ENCODE measurements at regions not wholly inside any gene's neighbourhood (a gene's known extent, or its start where the extent isn't known, plus 50 kb on each side); places are given as distances from the start of the nearest gene placed in this dataset.
A peak's percentile ranks its signal among the peaks of the same experiment; 100 is the strongest.

GRCh38 chr4:18859468-18859867 is 837.9 kb upstream of the LCORL start:
- DNase-seq (ENCODE audit: low read depth) = no peak

GRCh38 chr4:18858229-18858922 is 836.8 kb upstream of the LCORL start:
- no peak for DNase-seq (ENCODE audit: low read depth)

GRCh38 chr4:18850867-18851266 is 829.3 kb upstream of the LCORL start:
- DNase-seq (ENCODE audit: low read depth) = no peak

- DNase-seq (ENCODE audit: low read depth) = no peak
These were observed 825.8 kb upstream of the LCORL start for GRCh38 chr4:18847249-18847890.

GRCh38 chr4:18846313-18846712 is 824.8 kb upstream of the LCORL start:
- DNase-seq (ENCODE audit: low read depth) = no peak

DNA sequence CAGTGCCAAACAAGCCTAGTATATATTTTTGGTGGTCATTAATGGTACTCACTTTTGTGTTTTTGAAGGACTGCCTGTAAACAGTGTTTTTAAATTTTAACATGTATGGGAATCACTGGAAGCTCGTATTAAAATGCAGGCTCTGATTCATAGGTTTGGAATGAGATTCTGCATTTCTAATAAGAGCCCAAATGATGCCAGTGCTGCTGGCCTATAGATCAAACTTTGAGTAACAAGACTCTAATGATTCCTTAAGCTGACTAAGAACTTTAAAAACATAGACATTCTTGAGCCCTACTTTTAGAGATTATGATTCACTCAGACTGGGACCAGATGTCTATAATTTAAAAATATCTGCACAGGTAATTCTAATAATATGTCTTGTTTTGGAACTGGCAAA is 823.2 kb upstream of the LCORL start:
- peak; percentile 25 for DNase-seq (ENCODE audit: low read depth)

GRCh38 chr4:18842431-18842830 is 820.9 kb upstream of the LCORL start:
- no peak for DNase-seq (ENCODE audit: low read depth)

- DNase-seq (ENCODE audit: low read depth) = peak; percentile 10
These were observed 818.9 kb upstream of the LCORL start for GRCh38 chr4:18840481-18840880.

DNA sequence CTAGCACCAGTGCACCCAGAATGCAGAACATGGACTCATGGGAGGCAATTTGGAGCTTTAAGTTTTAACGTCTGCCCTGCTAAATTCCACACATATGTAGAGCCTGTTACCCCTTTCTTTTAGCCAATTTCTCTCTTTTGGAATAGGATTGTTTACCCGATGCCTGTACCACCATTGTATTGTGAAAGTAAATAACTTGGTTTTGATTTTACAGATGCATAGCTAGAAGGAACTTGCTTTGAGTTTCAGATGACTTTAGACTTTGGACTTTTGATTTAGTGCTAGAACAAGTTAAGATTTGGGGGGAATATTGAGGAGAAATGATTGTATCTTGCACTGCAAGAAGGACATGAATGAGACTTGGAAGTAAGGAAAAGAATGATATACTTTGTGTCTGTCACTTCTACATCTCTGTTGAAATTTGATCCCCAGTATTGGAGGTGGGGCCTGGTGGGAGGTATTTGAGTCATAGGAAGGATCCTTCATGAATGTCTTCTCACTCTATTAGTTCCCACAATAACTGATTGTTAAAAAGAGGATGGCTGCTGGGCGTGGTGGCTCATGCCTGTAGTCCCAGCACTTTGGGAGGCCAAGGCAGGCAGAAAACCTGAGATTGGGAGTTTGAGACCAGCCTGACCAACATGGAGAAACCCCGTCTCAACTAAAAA is 794.8 kb upstream of the LCORL start:
- DNase-seq (ENCODE audit: low read depth) = no peak

DNA sequence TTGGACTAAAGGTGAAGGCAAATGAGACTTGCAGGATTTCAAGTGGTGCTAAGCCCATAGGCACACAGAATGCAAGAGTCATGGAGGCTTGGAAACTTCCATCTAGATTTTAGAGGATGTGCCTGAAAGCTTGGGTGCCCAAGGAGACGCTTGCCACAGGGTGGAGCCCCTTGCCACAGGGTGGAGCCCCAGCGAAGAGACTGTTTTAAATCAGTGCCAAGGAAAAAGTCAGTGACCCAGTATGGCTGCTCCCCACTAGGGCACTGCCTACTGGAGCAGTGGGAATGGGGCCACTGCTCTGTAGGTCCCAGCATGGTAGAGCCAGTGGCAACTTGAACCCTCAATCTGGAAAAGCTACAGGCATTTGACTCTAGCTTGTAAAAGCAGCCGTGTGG is 794.2 kb upstream of the LCORL start:
- DNase-seq (ENCODE audit: low read depth) = no peak

DNA sequence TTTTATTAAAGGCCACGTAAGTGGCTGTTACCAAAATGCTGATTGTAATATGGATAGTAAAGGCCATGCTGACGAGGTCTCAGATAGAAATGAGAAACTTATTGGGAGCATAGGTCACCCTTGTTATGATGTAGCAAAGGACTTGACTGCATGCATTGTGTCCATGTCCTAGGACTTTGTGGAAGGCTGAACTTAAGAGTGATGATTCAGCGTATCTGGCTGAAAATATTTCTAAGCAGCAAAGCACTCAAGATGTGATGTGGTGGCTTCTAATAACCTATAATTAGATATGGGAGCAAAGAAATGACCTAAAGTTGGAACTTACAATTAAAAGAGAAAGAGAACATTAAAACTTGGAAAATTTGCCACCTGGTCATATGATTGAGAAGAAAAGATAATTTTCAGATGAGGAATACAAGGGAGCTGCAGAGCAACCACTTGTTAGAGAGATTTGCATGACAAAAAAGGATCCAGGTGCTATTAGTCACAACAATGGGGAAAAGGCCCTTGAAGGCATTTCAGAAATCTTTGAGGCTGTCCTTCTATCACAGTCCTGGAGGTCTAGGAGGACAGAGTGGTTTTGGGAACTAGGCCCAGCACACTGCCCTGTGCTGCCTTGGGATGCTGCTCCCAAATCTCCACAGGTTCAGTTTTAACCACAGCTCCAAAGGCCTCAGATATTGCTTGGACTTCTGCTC is 793.7 kb upstream of the LCORL start:
- DNase-seq (ENCODE audit: low read depth) = no peak

DNA sequence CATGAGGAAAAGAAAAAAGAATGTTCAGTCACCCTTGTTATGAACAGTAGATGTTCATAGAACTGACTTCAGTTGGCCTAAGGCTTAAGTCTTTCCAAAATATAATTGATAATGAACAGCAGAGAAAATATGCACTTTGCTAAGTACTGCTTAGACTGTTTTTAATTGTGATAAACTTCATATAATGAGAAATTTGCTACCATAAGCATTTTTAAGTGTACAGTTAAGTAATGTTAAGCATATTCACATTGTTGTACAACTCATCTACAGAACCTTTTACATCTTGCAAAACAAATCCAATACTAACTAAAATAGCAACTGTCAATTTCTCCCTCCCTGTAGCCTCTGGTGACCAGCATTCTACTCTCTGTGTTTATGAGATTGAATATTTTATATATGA is 792.2 kb upstream of the LCORL start:
- no peak for DNase-seq (ENCODE audit: low read depth)

GRCh38 chr4:18813055-18813454 is 791.5 kb upstream of the LCORL start:
- DNase-seq (ENCODE audit: low read depth) = no peak

GRCh38 chr4:18803781-18804180 is 782.2 kb upstream of the LCORL start:
- DNase-seq (ENCODE audit: low read depth) = no peak

DNA sequence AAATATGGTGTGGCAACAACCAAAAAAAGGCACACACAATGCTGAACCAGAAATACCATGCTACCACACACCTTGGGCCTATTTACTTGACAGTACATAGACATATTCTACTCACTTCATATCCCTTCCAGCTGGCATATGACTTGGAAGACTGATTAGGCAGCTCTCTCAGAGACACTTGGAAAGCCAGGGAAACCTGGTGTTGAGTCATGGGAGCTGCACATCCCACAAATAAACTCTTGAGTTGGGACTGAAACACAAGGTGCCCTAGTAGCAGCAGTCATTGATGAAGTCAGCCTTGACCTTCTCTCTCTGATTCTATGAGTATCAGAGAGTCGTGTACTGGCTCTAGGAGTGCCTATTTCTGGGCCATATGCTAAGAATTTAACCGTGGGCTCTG is 776.6 kb upstream of the LCORL start:
- DNase-seq (ENCODE audit: low read depth) = no peak

DNA sequence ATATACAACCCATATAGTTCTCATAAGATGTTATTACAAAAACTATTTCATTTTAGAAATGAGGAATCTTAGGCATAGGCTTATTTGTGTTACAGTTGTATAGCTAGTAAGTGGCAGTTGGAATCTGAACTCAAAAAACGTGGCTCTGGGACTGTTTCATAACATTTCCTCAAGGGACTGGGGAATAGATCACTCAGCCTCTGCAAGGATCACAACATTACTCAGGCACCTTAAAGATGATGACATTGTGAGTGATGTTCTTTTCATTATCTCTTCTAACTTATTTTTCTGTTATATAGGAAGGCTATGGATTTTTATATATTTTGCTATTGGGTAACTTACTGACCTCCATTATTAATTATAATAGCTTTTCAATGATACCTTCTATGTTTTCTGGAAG is 774.2 kb upstream of the LCORL start:
- DNase-seq (ENCODE audit: low read depth) = no peak

DNA sequence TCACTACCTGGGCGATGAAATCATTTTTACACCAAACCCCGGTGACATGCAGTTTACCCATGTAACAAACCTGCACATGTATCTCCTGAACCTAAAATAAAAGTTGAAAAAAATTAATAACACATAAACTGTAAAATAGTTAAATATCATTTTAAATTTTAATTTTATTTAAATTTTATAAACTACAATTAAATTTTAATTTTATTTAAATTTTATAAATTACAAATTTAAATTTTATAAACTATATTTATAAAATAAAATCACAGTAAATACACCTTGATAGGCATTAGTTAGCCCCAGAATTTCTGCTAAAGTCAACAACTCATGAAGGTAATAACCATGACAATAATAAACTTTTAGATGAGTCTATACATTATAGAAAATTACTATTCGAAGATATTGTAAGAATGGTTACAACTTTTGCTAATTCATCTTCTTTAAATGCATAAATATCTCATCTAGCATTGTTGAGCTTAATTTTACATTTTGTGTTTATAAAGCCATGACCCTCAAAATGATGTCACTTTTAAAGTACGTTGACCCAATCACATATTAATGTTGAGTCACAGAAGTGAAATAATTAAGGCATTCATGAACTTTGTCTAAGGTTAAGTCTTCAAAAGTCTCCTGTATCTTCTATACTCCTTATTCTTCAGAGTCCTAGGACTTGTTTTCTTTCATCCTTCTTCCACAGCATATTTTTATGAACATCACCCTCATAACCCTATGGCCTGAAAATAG is 755.8 kb upstream of the LCORL start:
- no peak for DNase-seq (ENCODE audit: low read depth)

GRCh38 chr4:18767921-18768320 is 746.4 kb upstream of the LCORL start:
- DNase-seq (ENCODE audit: low read depth) = no peak

GRCh38 chr4:18756671-18757070 is 735.1 kb upstream of the LCORL start:
- DNase-seq (ENCODE audit: low read depth) = no peak

- no peak for DNase-seq (ENCODE audit: low read depth)
These were observed 732.6 kb upstream of the LCORL start for GRCh38 chr4:18754180-18754579.

DNA sequence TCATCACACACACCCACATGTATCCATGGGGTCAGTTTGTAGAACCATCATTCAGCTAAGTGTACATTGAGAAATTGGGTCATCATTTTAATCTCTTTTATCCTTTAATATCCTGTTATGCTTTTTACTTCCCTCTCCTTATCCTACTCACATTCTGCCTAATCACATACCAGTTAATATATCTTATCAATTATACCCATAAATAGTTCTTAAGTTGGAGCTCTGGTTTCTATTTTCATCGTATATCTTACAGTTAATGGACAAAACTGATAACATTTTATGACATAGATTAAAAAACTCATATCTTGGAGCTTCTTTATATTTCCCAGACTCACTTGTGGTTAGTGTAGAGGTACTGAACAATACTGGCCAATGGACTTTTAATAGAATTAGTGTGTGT is 729.5 kb upstream of the LCORL start:
- no peak for DNase-seq (ENCODE audit: low read depth)

GRCh38 chr4:18749391-18749790 is 727.8 kb upstream of the LCORL start:
- DNase-seq (ENCODE audit: low read depth) = no peak

Data from iris pigment epithelial cell (primary cell).